Muscle of arm (tissue), 1 donor: ENCODE measurements at regions not wholly inside any gene's neighbourhood (a gene's known extent, or its start where the extent isn't known, plus 50 kb on each side); places are given as distances from the start of the nearest gene placed in this dataset.
A peak's percentile ranks its signal among the peaks of the same experiment; 100 is the strongest.

Experiments
- DNase-seq: peaks from one replicate; pipeline ENCODE4 v3.0.0-alpha.2; 2013

DNA sequence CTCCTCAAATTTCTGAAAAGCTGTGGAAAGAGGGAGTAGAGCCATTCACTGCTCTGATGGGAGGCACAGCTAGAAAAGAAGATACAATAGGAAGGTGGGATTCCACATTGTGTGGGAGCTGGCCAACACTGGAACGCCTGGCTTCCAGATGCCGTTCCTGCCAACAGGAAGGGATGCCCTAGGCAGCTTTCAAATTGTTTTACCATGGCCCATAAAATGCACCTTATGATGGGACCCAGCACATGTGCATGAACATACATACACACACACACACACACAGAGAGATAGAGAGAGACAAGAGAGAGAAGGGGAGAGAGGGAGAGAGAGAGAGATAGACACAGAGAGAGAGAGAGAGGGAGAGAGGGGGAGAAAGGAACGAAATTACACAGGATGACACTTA, 86.1 kb upstream of the BZW1 start:
- DNase-seq, result no peak

- no peak for DNase-seq
Observed at GRCh38 chr2:200728630-200729029, 83.1 kb upstream of the BZW1 start.

DNA sequence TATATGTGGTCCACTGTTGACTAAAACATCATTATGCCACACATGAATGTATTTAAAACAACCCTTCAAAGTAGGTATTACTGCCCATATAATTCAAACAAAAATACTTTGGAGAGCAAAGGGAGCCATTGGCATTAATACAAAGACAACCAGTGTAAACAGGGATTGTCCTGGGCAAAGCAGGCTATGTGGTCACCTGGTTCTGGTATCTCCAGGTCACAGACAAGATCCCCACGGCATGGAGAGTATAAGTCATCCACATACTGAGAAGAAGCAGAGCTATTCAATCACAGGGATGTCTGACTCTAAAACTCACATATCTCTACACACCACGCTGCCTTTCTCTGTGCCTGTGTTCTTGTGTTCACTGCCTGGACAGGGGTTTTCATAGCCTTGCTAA, 81.4 kb upstream of the BZW1 start:
- DNase-seq, result no peak

GRCh38 chr2:200730960-200731359, 80.8 kb upstream of the BZW1 start:
- DNase-seq, result no peak

DNA sequence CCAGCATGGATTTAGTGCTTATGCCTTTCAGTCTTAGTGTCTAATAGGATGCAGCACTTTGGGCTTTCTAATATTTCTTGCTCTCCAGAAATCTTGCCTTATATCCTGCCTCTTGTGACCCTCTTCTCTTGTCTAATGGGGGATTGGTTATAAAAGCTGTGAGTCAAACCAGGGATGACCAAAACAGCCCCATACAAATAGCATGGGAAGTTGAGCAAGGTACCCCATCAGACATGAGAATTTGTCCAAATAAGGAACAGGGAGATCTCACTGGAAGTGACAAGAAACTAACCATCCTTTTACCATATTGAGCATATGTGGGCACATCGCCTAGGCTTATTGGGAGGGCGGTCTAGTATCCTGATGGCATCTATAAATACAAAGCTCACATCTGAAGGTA, 78.8 kb upstream of the BZW1 start:
- no peak for DNase-seq

- no peak for DNase-seq
Observed at GRCh38 chr2:200733713-200734198, 78.0 kb upstream of the BZW1 start.

DNA sequence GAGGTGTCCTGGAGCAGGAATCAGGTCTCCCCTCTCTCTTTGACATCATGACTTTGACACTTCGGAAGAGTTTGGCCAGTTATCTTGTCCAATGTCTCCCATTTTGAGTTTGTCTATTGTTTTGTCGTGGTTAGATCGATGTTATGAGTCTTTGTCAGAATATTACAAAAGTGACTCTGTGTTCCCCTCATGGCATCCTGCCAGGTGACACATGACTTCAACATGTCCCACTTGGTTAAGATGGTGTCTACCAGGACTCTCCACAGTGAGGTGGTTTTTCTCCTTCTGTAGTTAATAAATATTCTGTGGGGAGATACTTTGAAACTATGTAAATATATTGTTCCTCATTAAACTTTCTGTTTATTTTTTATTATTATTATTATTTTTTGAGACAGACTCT, 76.6 kb upstream of the BZW1 start:
- no peak for DNase-seq

DNA sequence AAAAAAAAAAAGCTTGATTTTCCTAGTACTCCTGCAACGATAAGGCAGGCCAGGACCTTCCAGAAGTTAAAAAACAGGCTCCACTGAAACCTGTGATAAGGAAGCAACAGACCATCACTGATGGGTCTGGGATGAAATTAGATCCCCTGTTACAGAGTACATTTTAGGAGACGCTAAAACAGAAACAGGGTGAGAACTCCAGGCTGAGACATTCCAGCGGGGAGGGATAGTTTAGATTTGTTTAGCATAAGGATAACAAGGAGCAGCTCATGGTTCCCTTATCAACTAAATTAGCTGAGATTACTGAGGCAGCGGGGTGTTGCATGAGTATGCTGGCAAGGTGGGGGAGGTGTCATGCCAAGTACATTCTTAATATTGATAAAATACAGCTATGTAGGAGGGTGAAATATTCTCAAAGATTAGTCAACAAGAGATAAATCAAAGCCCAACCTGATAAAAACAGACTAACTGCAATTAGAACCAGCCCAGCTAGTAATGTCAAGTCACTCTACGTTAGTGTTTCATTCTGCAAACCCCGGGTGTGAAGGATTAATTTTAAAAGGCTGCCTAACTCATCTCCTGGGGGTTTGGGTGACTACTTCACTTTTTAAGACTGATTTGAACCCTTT, 75.0 kb upstream of the BZW1 start:
- DNase-seq, result no peak

DNA sequence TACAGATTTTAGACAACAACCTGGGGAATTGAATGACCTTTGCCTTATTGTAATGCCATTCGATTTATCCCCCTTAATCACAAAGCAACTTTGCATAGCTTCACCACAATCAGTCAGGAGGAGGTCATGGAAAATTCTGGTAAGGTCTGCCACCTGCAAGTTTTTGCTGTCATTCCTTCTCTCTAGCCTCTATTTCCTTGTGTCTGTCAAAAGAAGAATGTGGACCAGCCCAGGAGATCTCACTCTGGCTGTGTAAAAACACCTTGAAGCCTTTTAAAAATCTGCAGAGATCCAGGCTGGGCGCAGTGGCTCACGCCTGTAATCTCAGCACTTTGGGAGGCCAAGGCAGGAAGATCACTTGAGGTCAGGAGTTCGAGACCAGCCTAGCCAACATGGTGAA, 74.1 kb upstream of the BZW1 start:
- no peak for DNase-seq

- DNase-seq, result no peak
Observed at GRCh38 chr2:200738590-200738989, 73.1 kb upstream of the BZW1 start.

- DNase-seq, result no peak
Observed at GRCh38 chr2:200740907-200741306, 70.8 kb upstream of the BZW1 start.

DNA sequence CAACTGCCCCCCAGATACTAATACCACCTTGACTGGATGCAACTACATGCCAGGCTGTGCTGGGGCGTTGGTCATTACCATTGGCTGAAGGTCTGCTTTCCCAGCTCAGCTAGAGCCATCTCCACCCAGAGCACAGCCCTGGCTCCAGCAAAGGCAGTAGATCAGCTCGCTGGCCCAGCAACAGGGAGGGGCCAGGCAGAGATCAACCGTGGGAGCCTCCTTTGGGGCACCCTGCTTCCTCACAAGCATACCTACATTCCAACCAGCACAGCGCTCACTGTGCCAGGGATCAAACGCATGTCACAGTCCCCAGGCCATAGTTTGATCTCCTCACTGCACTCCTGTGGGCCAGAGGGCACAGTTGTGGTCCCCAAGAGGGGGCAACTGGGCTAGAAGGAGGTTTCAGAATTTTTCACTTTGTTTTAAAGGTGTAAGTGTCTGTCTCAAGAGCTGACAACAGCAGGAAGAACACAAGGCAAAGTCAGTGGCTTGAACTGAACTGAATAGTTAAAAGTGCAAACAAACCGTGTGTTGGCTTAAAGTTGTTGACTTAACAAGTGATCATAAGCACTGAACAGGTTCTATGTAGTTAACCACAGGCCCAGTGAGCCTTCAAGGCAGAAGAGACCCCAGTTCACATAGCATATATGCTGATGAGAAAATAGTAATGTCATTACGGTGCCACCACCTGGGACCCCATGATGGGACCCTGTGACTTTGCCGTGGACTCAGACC, 70.1 kb upstream of the BZW1 start:
- DNase-seq, result no peak

DNA sequence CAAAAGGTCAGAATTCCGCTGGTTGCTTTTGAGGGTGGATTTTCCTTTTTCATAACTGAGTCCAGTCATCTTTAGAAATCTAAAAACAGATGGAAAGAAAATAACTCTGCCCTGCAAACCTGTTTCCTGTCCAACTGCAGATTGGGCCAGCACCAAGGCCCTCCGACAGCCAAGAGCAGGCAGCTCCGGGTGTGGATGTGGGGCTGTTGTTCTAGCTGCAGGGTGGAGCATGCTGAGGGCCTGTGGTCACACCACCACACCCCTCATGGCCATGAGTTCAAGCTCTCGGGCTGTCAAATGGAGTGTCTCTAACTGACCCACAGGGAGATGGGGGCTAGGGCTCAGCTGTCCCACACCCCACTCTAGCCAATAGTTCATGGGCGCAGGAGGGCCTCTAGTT, 69.3 kb upstream of the BZW1 start:
- peak; percentile 53 for DNase-seq

DNA sequence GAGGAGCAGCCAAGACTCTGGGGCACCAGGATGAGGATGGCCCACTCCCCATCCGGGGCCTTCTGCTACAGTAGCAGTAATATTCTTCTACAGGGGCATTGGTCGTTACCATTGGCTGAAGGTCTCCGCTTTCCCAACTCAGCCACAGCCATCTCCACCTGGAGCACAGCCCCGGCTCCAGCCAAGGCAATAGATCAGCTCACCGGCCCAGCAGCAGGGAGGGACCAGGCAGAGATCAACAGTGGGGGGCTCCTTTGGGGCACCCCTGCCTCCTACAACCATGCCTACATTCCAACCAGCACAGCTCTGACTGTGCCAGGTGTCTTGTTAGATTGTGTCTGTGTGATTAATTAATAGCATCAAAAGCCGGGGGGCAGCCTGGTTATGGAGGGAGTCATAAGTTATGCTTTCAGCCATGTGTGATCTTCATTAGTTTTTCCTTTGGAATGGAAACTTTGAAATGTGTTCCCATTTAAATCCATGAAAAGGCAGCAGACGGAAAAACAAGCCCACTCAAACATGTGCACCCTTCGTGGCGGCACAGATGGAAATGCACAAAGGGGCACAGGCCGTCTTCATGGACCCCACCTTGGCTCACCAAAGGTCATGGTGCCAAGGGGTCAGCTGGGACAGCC, 68.6 kb upstream of the BZW1 start:
- DNase-seq, result peak; percentile 55

DNA sequence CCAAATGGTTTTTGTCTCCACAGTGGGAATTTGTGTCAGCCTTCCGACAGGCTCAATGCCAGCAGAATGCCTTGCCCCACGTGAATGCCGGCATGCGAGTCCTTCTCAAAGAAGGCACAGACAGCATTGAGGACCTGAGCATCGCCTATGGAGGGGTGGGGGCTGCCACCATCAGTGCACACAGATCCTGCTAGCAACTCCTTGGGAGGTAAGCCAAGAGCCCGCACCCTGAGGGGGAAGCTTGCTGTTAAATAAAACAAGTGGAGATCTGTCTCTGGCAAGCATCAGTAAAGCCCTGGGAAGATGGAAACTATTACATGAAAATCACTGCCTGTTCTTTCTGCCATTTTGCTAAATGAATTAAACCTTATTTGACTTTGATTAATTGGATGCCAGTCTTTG, 67.5 kb upstream of the BZW1 start:
- peak; percentile 35 for DNase-seq

GRCh38 chr2:200746301-200746700, 65.4 kb upstream of the BZW1 start:
- no peak for DNase-seq

- DNase-seq, result no peak
Observed at GRCh38 chr2:200747668-200748618, 63.8 kb upstream of the BZW1 start.

DNA sequence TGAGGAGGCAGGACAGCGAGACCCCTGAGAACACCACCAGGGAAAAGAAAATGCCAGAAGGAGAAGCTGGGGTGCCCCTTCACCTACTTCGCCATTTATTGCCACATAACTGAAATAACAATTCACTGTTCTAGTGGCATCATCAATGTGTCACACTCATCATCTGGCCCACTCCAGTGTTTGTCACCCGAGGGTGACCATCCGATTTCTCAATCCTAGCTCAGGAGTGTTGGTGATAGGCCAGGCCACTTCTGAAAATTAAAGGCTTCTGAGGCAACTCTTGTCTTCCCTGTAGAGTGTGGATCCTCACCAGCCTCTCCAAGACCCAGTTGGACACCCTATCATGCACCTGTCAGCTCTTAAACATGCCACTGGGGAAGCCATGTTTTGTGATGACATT, 62.9 kb upstream of the BZW1 start:
- DNase-seq, result no peak

DNA sequence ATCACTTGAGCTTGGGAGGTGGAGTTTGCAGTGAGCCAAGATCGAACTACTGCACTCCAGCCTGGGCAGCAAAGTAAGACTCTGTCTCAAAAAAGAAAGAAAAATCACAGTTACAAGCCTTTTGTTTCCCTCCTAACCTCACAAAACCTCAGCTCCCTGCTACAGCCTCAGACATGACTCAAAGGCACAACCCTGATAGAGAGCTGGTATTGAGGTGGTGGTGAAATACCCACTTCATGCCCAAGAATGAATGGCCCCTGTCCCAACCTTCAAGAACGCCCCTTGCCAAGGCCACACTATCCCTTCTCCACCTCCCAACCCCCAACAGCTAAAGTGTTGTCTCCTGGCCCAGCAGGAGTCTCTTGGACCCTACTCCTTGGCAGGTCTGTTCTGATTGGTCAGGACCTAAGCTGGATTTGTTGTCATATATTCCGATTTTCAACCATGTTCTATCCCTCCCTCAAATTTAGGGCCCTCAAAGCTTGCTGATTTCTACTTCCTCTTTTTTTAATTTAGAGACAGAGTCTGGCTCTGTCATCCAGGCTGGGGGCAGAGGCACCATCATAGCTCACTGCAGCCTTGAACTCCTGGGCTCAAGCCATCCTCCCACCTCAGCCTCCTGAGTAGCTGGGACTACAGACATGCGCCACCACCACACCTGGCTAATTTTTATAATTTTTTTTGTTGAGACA, 61.9 kb upstream of the BZW1 start:
- DNase-seq, result no peak

GRCh38 chr2:200750323-200750910, 61.3 kb upstream of the BZW1 start:
- DNase-seq, result no peak

DNA sequence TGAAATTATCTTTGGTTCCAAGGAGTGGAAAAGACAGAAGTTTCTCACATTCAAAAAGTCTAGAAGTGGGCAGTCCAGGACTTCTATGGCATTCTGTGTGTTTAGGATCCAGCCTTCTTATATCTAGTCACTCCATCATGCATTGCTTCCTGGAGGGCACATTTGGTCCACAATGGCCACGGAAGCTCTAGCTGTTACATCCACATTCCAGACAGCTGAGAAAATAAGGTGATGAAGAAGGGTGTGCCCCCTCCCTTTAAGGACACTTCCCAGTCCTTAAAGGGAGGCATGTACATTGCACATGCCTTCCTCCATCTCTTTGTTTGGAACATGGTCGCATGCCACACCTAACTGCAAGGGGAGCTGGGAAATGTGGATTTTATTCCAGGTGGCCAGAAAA, 59.9 kb upstream of the BZW1 start:
- DNase-seq, result no peak
